Liver (tissue), 3 donors: ENCODE measurements at regions not wholly inside any gene's neighbourhood (a gene's known extent, or its start where the extent isn't known, plus 50 kb on each side); places are given as distances from the start of the nearest gene placed in this dataset.

ENCODE experiments used
- GABPA ChIP-seq, 2 donors: IDR thresholded peaks in 1 of 2; conservative IDR thresholded peaks in 1 of 2; 2 replicates each; pipeline ENCODE4 v1.6.1; 2016; ENCODE audit warnings: antibody characterized with exemption in 2 of 2, mild to moderate bottlenecking in 1 of 2, moderate library complexity in 1 of 2
- HNF4G ChIP-seq: IDR thresholded peaks from 2 replicates; pipeline ENCODE4 v1.6.1; 2016; ENCODE audit warnings: antibody characterized with exemption
- NR2F2 ChIP-seq: IDR thresholded peaks from 2 replicates; pipeline ENCODE4 v1.6.1; 2016; ENCODE audit warnings: antibody characterized with exemption
- RAD21 ChIP-seq, 2 donors: IDR thresholded peaks; 2 replicates each; pipeline ENCODE4 v1.6.1; 2016; ENCODE audit warnings: antibody characterized with exemption in 2 of 2, mild to moderate bottlenecking in 2 of 2
- SP1 ChIP-seq: IDR thresholded peaks from 2 replicates; pipeline ENCODE4 v1.6.1; 2018; ENCODE audit warnings: antibody characterized with exemption, mild to moderate bottlenecking
- TAF1 ChIP-seq: conservative IDR thresholded peaks from 2 replicates; pipeline ENCODE4 v1.6.1; 2016; ENCODE audit warnings: antibody characterized with exemption, mild to moderate bottlenecking
- YY1 ChIP-seq: IDR thresholded peaks from 2 replicates; pipeline ENCODE4 v1.6.1; 2016; ENCODE audit warnings: antibody characterized with exemption, mild to moderate bottlenecking
- TF ChIP-seq, protein P1 (sequence below): IDR thresholded peaks from 2 replicates; pipeline ENCODE4 v1.6.1; 2016; ENCODE audit warnings: antibody characterized with exemption
- TF ChIP-seq, protein P2 (sequence below): IDR thresholded peaks from 2 replicates; pipeline ENCODE4 v1.6.1; 2016; ENCODE audit warnings: antibody characterized with exemption, mild to moderate bottlenecking
- TF ChIP-seq, protein P3 (sequence below): fragments of 150-350 bp; IDR thresholded peaks from 2 replicates; pipeline ENCODE4 v1.5.1; 2017; ENCODE audit warnings: improper control_type of control experiment, low read depth, low read length; ENCODE audit not compliant: missing input control
- TF ChIP-seq, protein P4 (sequence below): IDR thresholded peaks from 2 replicates; pipeline ENCODE4 v1.6.1; 2016; ENCODE audit warnings: antibody characterized with exemption
- TF ChIP-seq, protein P5 (sequence below): IDR thresholded peaks from 2 replicates; pipeline ENCODE4 v1.6.1; 2016; ENCODE audit warnings: antibody characterized with exemption
- donor health status: healthy.
- donor health status: healthy.

DNA sequence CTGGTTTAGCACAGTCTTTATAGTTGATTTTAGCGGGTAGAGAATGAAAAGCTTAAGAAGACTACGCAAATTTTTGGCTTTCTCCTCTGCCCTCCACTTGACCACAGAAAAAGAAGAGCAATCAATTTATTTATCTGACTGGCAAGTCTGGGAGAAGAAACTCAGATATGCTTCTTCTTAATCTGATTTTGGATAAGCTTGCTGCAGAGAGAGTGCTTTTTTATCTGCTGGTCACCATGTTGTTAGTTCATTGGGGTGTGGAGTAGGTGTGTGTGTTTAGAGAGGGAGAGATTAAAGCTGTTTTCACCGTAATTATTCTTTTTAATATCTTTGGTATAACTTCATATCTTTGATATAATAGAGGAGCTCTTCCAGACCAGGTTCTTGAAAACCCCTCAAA lies 471.4 kb upstream of the SLC10A2 start:
- TF ChIP-seq, protein P1, sequence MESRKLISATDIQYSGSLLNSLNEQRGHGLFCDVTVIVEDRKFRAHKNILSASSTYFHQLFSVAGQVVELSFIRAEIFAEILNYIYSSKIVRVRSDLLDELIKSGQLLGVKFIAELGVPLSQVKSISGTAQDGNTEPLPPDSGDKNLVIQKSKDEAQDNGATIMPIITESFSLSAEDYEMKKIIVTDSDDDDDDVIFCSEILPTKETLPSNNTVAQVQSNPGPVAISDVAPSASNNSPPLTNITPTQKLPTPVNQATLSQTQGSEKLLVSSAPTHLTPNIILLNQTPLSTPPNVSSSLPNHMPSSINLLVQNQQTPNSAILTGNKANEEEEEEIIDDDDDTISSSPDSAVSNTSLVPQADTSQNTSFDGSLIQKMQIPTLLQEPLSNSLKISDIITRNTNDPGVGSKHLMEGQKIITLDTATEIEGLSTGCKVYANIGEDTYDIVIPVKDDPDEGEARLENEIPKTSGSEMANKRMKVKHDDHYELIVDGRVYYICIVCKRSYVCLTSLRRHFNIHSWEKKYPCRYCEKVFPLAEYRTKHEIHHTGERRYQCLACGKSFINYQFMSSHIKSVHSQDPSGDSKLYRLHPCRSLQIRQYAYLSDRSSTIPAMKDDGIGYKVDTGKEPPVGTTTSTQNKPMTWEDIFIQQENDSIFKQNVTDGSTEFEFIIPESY: no peak
- TF ChIP-seq, protein P2, sequence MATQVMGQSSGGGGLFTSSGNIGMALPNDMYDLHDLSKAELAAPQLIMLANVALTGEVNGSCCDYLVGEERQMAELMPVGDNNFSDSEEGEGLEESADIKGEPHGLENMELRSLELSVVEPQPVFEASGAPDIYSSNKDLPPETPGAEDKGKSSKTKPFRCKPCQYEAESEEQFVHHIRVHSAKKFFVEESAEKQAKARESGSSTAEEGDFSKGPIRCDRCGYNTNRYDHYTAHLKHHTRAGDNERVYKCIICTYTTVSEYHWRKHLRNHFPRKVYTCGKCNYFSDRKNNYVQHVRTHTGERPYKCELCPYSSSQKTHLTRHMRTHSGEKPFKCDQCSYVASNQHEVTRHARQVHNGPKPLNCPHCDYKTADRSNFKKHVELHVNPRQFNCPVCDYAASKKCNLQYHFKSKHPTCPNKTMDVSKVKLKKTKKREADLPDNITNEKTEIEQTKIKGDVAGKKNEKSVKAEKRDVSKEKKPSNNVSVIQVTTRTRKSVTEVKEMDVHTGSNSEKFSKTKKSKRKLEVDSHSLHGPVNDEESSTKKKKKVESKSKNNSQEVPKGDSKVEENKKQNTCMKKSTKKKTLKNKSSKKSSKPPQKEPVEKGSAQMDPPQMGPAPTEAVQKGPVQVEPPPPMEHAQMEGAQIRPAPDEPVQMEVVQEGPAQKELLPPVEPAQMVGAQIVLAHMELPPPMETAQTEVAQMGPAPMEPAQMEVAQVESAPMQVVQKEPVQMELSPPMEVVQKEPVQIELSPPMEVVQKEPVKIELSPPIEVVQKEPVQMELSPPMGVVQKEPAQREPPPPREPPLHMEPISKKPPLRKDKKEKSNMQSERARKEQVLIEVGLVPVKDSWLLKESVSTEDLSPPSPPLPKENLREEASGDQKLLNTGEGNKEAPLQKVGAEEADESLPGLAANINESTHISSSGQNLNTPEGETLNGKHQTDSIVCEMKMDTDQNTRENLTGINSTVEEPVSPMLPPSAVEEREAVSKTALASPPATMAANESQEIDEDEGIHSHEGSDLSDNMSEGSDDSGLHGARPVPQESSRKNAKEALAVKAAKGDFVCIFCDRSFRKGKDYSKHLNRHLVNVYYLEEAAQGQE: no peak
- TF ChIP-seq, protein P3, sequence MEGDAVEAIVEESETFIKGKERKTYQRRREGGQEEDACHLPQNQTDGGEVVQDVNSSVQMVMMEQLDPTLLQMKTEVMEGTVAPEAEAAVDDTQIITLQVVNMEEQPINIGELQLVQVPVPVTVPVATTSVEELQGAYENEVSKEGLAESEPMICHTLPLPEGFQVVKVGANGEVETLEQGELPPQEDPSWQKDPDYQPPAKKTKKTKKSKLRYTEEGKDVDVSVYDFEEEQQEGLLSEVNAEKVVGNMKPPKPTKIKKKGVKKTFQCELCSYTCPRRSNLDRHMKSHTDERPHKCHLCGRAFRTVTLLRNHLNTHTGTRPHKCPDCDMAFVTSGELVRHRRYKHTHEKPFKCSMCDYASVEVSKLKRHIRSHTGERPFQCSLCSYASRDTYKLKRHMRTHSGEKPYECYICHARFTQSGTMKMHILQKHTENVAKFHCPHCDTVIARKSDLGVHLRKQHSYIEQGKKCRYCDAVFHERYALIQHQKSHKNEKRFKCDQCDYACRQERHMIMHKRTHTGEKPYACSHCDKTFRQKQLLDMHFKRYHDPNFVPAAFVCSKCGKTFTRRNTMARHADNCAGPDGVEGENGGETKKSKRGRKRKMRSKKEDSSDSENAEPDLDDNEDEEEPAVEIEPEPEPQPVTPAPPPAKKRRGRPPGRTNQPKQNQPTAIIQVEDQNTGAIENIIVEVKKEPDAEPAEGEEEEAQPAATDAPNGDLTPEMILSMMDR: no peak
- no peak for TF ChIP-seq GABPA (IDR thresholded peaks at IDR 0.05 in 1 of 2, conservative IDR thresholded peaks at IDR 0.05 in 1 of 2)
- no peak for TF ChIP-seq YY1
- no peak for TF ChIP-seq TAF1
- TF ChIP-seq SP1: no peak
- TF ChIP-seq NR2F2: no peak
- TF ChIP-seq HNF4G: no peak
- TF ChIP-seq, protein P4, sequence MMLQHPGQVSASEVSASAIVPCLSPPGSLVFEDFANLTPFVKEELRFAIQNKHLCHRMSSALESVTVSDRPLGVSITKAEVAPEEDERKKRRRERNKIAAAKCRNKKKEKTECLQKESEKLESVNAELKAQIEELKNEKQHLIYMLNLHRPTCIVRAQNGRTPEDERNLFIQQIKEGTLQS: no peak
- TF ChIP-seq, protein P5, sequence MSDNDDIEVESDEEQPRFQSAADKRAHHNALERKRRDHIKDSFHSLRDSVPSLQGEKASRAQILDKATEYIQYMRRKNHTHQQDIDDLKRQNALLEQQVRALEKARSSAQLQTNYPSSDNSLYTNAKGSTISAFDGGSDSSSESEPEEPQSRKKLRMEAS: no peak
- no peak for TF ChIP-seq RAD21 (IDR thresholded peaks at IDR 0.05)
